ENCODE measurements at regions not wholly inside any gene's neighbourhood (a gene's known extent, or its start where the extent isn't known, plus 50 kb on each side); places are given as distances from the start of the nearest gene placed in this dataset.
A peak's percentile ranks its signal among the peaks of the same experiment; 100 is the strongest.
"Not testable (repeated sequence)": the region's sequence is repeated elsewhere in the genome, so short reads cannot be mapped to it uniquely, and the experiment has no call there.

DNA sequence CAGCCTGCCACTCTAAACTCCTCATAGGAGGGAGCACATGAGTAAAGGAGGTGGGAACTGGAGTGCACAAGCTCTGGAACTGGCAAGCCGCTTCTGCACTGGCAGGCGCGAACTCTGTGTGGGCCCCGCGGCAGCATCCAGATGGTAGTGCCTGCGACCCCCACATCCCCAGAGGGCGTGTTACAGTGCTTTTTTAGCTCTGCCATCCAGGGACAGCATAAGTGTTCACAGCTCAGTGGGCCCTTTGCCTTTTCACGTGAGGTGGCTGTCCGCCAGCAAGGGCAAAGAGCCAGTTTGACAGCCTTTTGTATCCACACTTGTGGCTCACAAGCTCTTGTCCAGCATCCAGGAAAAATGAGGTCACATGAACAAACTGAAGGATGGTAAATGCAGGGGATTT lies 581.6 kb upstream of the DIAPH2 start:
- intact Hi-C loops (cut with DNase I), result no loop called here

DNA sequence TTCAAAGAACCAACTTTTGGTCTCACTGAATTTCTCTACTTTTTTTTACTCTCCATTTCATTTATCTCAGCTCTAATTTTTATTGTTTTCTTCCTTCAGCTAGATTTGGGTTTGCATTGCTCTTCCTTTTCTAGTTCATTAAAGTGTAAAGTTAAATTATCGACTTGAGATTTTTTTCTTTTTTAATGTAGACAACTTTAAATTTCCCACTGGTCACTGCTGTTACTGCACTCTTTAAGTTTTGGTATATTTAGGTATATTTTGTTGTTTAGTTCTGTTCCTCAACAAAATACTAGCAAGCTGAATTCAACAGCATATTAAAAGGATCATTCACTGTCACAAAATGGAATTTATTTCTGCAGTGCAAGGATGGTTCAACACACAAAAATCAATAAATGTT lies 572.0 kb upstream of the DIAPH2 start:
- ATAC-seq, result no peak
- TF ChIP-seq, protein P1, sequence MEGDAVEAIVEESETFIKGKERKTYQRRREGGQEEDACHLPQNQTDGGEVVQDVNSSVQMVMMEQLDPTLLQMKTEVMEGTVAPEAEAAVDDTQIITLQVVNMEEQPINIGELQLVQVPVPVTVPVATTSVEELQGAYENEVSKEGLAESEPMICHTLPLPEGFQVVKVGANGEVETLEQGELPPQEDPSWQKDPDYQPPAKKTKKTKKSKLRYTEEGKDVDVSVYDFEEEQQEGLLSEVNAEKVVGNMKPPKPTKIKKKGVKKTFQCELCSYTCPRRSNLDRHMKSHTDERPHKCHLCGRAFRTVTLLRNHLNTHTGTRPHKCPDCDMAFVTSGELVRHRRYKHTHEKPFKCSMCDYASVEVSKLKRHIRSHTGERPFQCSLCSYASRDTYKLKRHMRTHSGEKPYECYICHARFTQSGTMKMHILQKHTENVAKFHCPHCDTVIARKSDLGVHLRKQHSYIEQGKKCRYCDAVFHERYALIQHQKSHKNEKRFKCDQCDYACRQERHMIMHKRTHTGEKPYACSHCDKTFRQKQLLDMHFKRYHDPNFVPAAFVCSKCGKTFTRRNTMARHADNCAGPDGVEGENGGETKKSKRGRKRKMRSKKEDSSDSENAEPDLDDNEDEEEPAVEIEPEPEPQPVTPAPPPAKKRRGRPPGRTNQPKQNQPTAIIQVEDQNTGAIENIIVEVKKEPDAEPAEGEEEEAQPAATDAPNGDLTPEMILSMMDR (IDR thresholded peaks at IDR 0.05), result no peak
- FAIRE-seq, result no peak
- Histone ChIP-seq H3K4me3 (no peak overlapping the region), H3K9me3 (peaks cover 0 to 3% (median 0%) of the 10 kb centered on the region in 4 donors), H3K27ac (no peak overlapping the region), H3K36me3 (no peaks in the 10 kb centered on the region), H3K4me1 (no peaks in the 10 kb centered on the region), H3K27me3 (no peaks in the 10 kb centered on the region)
- 60 to 78% methylated on average over 1 of the region's 1 CpG for WGBS, 2 donors
- DNase-seq, result no peak
- intact Hi-C loops (cut with DNase I), result no loop called here

More for the DNA sequence above, 581.6 kb upstream of the DIAPH2 start:
- Histone ChIP-seq H3K27ac (no peak overlapping the region), H3K4me3 (no peak overlapping the region), H3K4me1 (no peaks in the 10 kb centered on the region), H3K36me3 (no peaks in the 10 kb centered on the region), H3K9me3 (no peaks in the 10 kb centered on the region), H3K27me3 (peaks cover 0 to 7% (median 0%) of the 10 kb centered on the region in 4 donors)
- no peak for ATAC-seq
- TF ChIP-seq, protein P1 (IDR thresholded peaks at IDR 0.05), result no peak
- 70 to 77% methylated on average over 9 of the region's 9 CpGs for WGBS, 2 donors
- FAIRE-seq, result no peak
- peak in 2 of 6 donors; percentile 17 to 35 for DNase-seq

DNA sequence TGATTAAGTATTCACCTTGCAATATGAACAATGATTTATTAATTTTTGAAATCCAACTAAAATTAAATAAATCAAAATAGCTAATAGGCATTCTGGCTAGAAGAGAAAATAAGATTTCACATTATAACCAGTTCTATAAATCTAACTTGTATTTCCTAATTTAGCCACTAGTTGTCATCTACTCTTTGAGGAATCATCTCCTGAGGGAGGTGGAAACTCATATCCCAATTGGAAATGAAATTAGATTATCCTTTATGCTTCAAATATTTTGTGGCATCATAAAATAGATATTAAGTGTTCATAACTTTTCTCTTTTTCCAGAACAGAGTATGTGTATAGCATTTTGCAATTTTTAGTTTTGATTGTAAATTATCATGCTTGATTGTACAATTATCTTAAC lies 558.5 kb upstream of the DIAPH2 start:
- FAIRE-seq, result peak; percentile 9
- TF ChIP-seq, protein P1 (IDR thresholded peaks at IDR 0.05), result no peak
- DNase-seq, result no peak
- intact Hi-C loops (cut with DNase I), result no loop called here
- H3K27ac ChIP-seq, result no peak overlapping the region
- no peaks in the 10 kb centered on the region for H3K9me3 ChIP-seq
- peaks cover 0 to 18% (median 0%) of the 10 kb centered on the region in 4 donors for H3K27me3 ChIP-seq
- no peak overlapping the region for H3K4me3 ChIP-seq
- no peaks in the 10 kb centered on the region for H3K4me1 ChIP-seq
- no peak for ATAC-seq
- H3K36me3 ChIP-seq, result no peaks in the 10 kb centered on the region

DNA sequence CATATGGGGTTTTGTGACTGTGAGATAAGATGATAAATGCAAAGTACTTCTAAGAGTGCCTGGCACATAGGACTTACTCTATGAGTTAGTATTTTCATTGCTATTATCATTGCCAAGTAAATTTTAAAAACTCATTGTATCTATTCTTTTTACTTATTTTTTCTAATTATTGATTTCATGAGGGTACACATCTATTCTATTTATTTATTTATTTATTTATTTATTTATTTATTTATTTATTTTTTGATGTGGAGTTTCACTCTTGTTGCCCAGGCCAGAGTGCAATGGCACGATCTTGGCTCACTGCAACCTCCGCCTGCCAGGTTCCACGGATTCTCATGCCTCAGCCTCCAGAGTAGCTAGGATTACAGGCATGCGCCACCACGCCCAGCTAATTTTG lies 556.6 kb upstream of the DIAPH2 start:
- FAIRE-seq; DNase-seq; intact Hi-C loops (cut with DNase I); H3K9me3 ChIP-seq; H3K27ac ChIP-seq; H3K4me3 ChIP-seq; H3K4me1 ChIP-seq; H3K36me3 ChIP-seq; ATAC-seq: not testable (repeated sequence)
- 75 to 82% methylated on average over 5 of the region's 5 CpGs for WGBS, 2 donors
- H3K27me3 ChIP-seq, result peaks cover 0 to 18% (median 0%) of the 10 kb centered on the region in 4 donors

DNA sequence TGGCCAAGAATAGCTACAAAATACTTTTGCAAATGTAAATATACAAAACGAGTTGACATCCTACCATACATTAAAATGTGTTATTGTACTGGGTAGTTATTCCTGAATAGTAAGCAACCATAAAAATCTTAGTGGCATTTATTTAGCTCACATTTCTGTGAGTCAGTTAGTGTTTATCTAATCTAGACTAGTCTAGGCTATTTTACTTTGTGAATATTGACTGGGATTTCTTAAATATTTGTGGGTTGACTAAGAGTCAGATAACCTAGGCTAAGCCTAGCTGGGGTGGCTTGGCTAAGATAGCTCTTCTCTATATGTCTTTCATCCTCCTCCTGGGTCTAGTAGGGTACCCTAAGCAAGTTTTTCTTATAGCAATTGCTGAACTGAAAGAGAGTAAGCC lies 543.8 kb upstream of the DIAPH2 start:
- no peaks in the 10 kb centered on the region for H3K9me3 ChIP-seq
- 7 to 9% methylated on average over 1 of the region's 1 CpG for WGBS, 2 donors
- no peak for ATAC-seq
- FAIRE-seq, result no peak
- DNase-seq, result no peak
- peaks cover 0 to 5% (median 2%) of the 10 kb centered on the region in 4 donors for H3K27me3 ChIP-seq
- TF ChIP-seq, protein P1 (IDR thresholded peaks at IDR 0.05), result no peak
- no peak overlapping the region for H3K4me3 ChIP-seq
- no peak overlapping the region for H3K27ac ChIP-seq
- H3K4me1 ChIP-seq, result no peaks in the 10 kb centered on the region
- intact Hi-C loops (cut with DNase I), result no loop called here
- no peaks in the 10 kb centered on the region for H3K36me3 ChIP-seq

DNA sequence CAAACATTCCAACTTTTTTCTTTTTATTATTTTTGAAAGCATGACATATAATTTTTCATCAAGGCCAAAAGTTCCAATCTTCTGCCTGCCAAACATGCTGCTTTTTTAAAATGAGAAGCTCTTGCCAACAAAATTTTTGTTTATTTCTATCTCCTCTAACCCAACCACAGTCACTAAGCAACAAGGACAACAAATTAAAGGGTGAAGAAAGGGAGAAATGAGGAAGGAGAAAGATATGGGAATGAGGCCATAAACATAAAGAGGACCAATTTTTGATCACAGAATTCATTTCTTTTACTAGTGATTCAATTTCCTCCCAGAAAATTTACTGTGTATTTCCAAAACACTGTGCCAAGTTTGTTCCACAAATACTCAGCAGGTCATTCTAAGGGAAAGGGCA lies 537.0 kb upstream of the DIAPH2 start:
- FAIRE-seq (peak; percentile 92), DNase-seq (no peak), ATAC-seq (no peak)
- no peak overlapping the region for H3K4me3 ChIP-seq
- peaks cover 0 to 5% (median 0%) of the 10 kb centered on the region in 4 donors for H3K27me3 ChIP-seq
- intact Hi-C loops (cut with DNase I), result no loop called here
- no peaks in the 10 kb centered on the region for H3K36me3 ChIP-seq
- H3K4me1 ChIP-seq, result no peaks in the 10 kb centered on the region
- TF ChIP-seq, protein P1 (IDR thresholded peaks at IDR 0.05), result no peak
- no peak overlapping the region for H3K27ac ChIP-seq
- H3K9me3 ChIP-seq, result no peaks in the 10 kb centered on the region
